GM13977 (cell line): ENCODE measurements at regions not wholly inside any gene's neighbourhood (a gene's known extent, or its start where the extent isn't known, plus 50 kb on each side); places are given as distances from the start of the nearest gene placed in this dataset.

Experiments
- DNase-seq: peaks from one replicate; pipeline ENCODE4 v3.0.0; 2012; ENCODE audit warnings: low spot score
- CTCF ChIP-seq: IDR thresholded peaks from 2 replicates; pipeline ENCODE4 v1.5.1; 2012; ENCODE audit warnings: mild to moderate bottlenecking, control low read depth; ENCODE audit not compliant: insufficient read depth; ENCODE audit errors: extremely low read depth, missing control alignments
- in situ Hi-C: fragments of 300-500 bp; cut with MboI; formaldehyde crosslinking; loops from one replicate; pipeline ENCODE4 v1.12.0; 2022; ENCODE audit warnings: low sequenced_read_pairs, low pct_unique_long_range_greater_than_20kb, mixed read lengths, inconsistent platforms; ENCODE audit not compliant: unreplicated experiment

- TF ChIP-seq CTCF = no peak
- DNase-seq = no peak
- in situ Hi-C loops = no loop called here
These were observed 110.0 kb upstream of the ARHGAP5 start for GRCh38 chr14:31966896-31967668.

- TF ChIP-seq CTCF = no peak
- no peak for DNase-seq
- in situ Hi-C loops = no loop called here
These were observed 109.5 kb upstream of the ARHGAP5 start for GRCh38 chr14:31967669-31967975.

- TF ChIP-seq CTCF = no peak
- DNase-seq = no peak
- in situ Hi-C loops = no loop called here
These were observed 108.8 kb upstream of the ARHGAP5 start for GRCh38 chr14:31968107-31968810.

DNA sequence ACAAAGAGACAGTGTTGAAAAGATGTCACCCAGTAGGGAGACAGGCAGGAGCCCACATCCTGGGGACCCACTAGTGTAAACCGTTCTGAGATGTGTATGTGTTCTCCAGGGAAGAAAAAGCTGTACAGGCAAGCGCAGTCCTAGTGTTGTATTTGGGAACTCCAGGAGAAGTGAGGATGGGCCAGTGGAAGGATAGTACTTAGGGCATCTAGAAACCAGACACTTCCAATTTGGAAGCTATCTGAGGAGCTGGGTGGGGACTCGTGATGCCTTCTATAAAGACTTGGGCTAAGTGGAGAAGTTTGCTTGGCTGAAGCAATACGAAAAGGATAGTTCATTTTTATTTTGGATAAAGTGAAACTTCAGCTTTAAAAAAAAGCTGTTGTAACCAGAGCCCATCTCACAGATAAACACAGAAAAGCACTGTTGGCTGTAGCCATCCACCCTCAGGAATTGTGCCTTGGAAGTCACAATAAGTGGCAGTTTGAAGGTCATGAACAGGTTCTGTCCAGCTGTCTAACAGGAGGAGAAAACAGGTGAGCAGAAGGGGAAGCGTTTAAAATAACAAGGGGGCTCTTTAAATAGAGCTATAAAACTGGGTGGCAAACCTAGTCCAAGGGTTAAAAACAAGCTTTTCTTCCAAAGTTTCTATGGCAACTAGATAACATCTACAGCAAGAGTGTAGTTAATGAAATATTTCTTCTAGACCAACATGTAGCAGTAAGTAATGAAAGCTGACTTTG lies 108.0 kb upstream of the ARHGAP5 start:
- DNase-seq = no peak
- no peak for TF ChIP-seq CTCF
- in situ Hi-C loops = no loop called here

GRCh38 chr14:31969699-31970240 lies 107.3 kb upstream of the ARHGAP5 start:
- in situ Hi-C loops = no loop called here
- TF ChIP-seq CTCF = no peak
- DNase-seq = no peak

GRCh38 chr14:31970744-31971143 lies 106.4 kb upstream of the ARHGAP5 start:
- no peak for TF ChIP-seq CTCF
- in situ Hi-C loops = no loop called here
- no peak for DNase-seq
